H9 (cell line): ENCODE measurements at regions not wholly inside any gene's neighbourhood (a gene's known extent, or its start where the extent isn't known, plus 50 kb on each side); places are given as distances from the start of the nearest gene placed in this dataset.

Source experiments
- DNase-seq: peaks from one replicate; pipeline ENCODE4 v3.0.0-alpha.2; 2017
- H2AFZ ChIP-seq: one replicate; pipeline ENCODE4 v1.6.1; 2013; ENCODE audit warnings: mild to moderate bottlenecking, low read length, control low read depth, moderate library complexity
- H2AK5ac ChIP-seq: 2 replicates; pipeline ENCODE4 v1.6.1; 2013; ENCODE audit warnings: low read length, control low read depth, mixed read lengths; ENCODE audit not compliant: insufficient read length
- H2BK120ac ChIP-seq: one replicate; pipeline ENCODE4 v1.6.1; 2013; ENCODE audit warnings: low read depth, mild to moderate bottlenecking, low read length, control low read depth, inconsistent platforms; ENCODE audit not compliant: poor library complexity, severe bottlenecking
- H2BK12ac ChIP-seq: 2 replicates; pipeline ENCODE4 v1.6.1; 2013; ENCODE audit warnings: low read length, control low read depth, mixed read lengths, low read depth; ENCODE audit not compliant: insufficient read length
- H2BK15ac ChIP-seq: 2 replicates; pipeline ENCODE4 v1.6.1; 2013; ENCODE audit warnings: low read depth, low read length, control low read depth
- H2BK20ac ChIP-seq: one replicate; pipeline ENCODE4 v1.6.1; 2013; ENCODE audit warnings: low read depth, mild to moderate bottlenecking, low read length, control low read depth, inconsistent platforms; ENCODE audit not compliant: poor library complexity, severe bottlenecking
- H2BK5ac ChIP-seq: 2 replicates; pipeline ENCODE4 v1.6.1; 2013; ENCODE audit warnings: low read length, control low read depth, mixed read lengths; ENCODE audit not compliant: insufficient read length
- H3K14ac ChIP-seq: 2 replicates; pipeline ENCODE4 v1.6.1; 2013; ENCODE audit warnings: low read length, control low read depth; ENCODE audit not compliant: insufficient read depth
- H3K18ac ChIP-seq: 2 replicates; pipeline ENCODE4 v1.6.1; 2013; ENCODE audit warnings: low read depth, mild to moderate bottlenecking, mixed read lengths, low read length, control low read depth; ENCODE audit not compliant: insufficient read length
- H3K23ac ChIP-seq: 2 replicates; pipeline ENCODE4 v1.6.1; 2013; ENCODE audit warnings: low read length, control low read depth, mixed read lengths, low read depth; ENCODE audit not compliant: insufficient read length
- H3K23me2 ChIP-seq: 2 replicates; pipeline ENCODE4 v1.6.1; 2013; ENCODE audit warnings: low read depth, mild to moderate bottlenecking, mixed read lengths, low read length, control low read depth; ENCODE audit not compliant: insufficient read length, poor library complexity, severe bottlenecking
- H3K27ac ChIP-seq: 2 replicates; pipeline ENCODE4 v1.5.1; 2013; ENCODE audit warnings: low read length, control low read depth, mixed read lengths, low read depth; ENCODE audit not compliant: insufficient read length
- H3K27me3 ChIP-seq: 2 replicates; pipeline ENCODE4 v1.6.1; 2013; ENCODE audit warnings: low read length, control low read depth, inconsistent platforms; ENCODE audit not compliant: insufficient read depth
- H3K4ac ChIP-seq: 2 replicates; pipeline ENCODE4 v1.6.1; 2013; ENCODE audit warnings: low read depth, mild to moderate bottlenecking, control low read depth, inconsistent platforms, low read length, moderate library complexity
- H3K4me1 ChIP-seq: 2 replicates; pipeline ENCODE4 v1.6.1; 2013; ENCODE audit warnings: low read length, control low read depth, inconsistent platforms; ENCODE audit not compliant: insufficient read depth
- H3K4me2 ChIP-seq: 2 replicates; pipeline ENCODE4 v1.6.1; 2013; ENCODE audit warnings: low read length, control low read depth, mixed read lengths; ENCODE audit not compliant: insufficient read length, insufficient read depth
- H3K56ac ChIP-seq: 2 replicates; pipeline ENCODE4 v1.6.1; 2013; ENCODE audit warnings: low read depth, mild to moderate bottlenecking, mixed read lengths, low read length, control low read depth; ENCODE audit not compliant: insufficient read length
- H3K79me1 ChIP-seq: 2 replicates; pipeline ENCODE4 v1.6.1; 2013; ENCODE audit warnings: low read depth, mild to moderate bottlenecking, moderate library complexity, low read length, control low read depth, inconsistent platforms; ENCODE audit not compliant: insufficient read depth, poor library complexity, severe bottlenecking
- H3K79me2 ChIP-seq: 2 replicates; pipeline ENCODE4 v1.6.1; 2013; ENCODE audit warnings: low read length, control low read depth, inconsistent platforms; ENCODE audit not compliant: insufficient read depth
- H3K9ac ChIP-seq: 2 replicates; pipeline ENCODE4 v1.6.1; 2013; ENCODE audit warnings: low read length, control low read depth, mixed read lengths; ENCODE audit not compliant: insufficient read length; ENCODE audit errors: extremely low read depth
- H3K9me3 ChIP-seq: one replicate; pipeline ENCODE4 v1.6.1; 2013; ENCODE audit warnings: low read depth, low read length, inconsistent platforms; ENCODE audit not compliant: control insufficient read depth
- H3T11ph ChIP-seq: one replicate; pipeline ENCODE4 v1.6.1; 2013; ENCODE audit warnings: mild to moderate bottlenecking, low read length, control low read depth, inconsistent platforms
- H4K20me1 ChIP-seq: one replicate; pipeline ENCODE4 v1.6.1; 2013; ENCODE audit not compliant: control insufficient read depth, insufficient read length, insufficient read depth
- H4K5ac ChIP-seq: 2 replicates; pipeline ENCODE4 v1.6.1; 2013; ENCODE audit warnings: low read depth, mild to moderate bottlenecking, mixed read lengths, low read length, control low read depth; ENCODE audit not compliant: insufficient read length
- H4K8ac ChIP-seq: replicated peaks from 2 replicates; pipeline ENCODE4 v1.6.1; 2013; ENCODE audit warnings: low read length, control low read depth, mixed read lengths, low read depth; ENCODE audit not compliant: insufficient read length
- H4K91ac ChIP-seq: 2 replicates; pipeline ENCODE4 v1.6.1; 2013; ENCODE audit warnings: low read depth, mild to moderate bottlenecking, moderate library complexity, mixed read lengths, low read length, control low read depth; ENCODE audit not compliant: insufficient read length
- H3K27ac Mint-ChIP-seq, 3 experiments: 2 replicates in 2 of 3; 3 replicates in 1 of 3; pipeline ENCODE4 v1.8.0; 2020 to 2021; ENCODE audit warnings: mixed read lengths in 3 of 3, mild to moderate bottlenecking in 1 of 3, moderate library complexity in 1 of 3
- H3K27me3 Mint-ChIP-seq: 2 replicates; pipeline ENCODE4 v1.8.0; 2021; ENCODE audit warnings: low read depth, mild to moderate bottlenecking, moderate library complexity, mixed read lengths
- H3K36me3 Mint-ChIP-seq, 3 experiments: 2 replicates in 2 of 3; 3 replicates in 1 of 3; pipeline ENCODE4 v1.8.0; 2020 to 2021; ENCODE audit warnings: low read depth in 3 of 3, mixed read lengths in 3 of 3; ENCODE audit not compliant: insufficient read depth in 1 of 3
- H3K4me1 Mint-ChIP-seq, 2 experiments: 2 replicates each; pipeline ENCODE4 v1.8.0; 2020; ENCODE audit warnings: mixed read lengths in 2 of 2
- H3K4me3 Mint-ChIP-seq, 2 experiments: 2 replicates in 1 of 2; 3 replicates in 1 of 2; pipeline ENCODE4 v1.8.0; 2020 to 2021; ENCODE audit warnings: mild to moderate bottlenecking in 2 of 2, mixed read lengths in 2 of 2, moderate library complexity in 1 of 2
- H3K9me3 Mint-ChIP-seq, 2 experiments: 2 replicates in 1 of 2; 3 replicates in 1 of 2; pipeline ENCODE4 v1.8.0; 2020; ENCODE audit warnings: mild to moderate bottlenecking in 2 of 2, mixed read lengths in 2 of 2, moderate library complexity in 1 of 2
- WGBS: extraction: QIAGEN DNeasy Blood & Tissue Kit; methylation state at CpG from one replicate; pipeline ENCODE4 v1.1.7; 2013; ENCODE audit warnings: missing lambda C conversion rate, low lambda C conversion rate, mixed read lengths; ENCODE audit not compliant: insufficient read length; ENCODE audit errors: extremely low coverage; 5-methylcytosine and 5-hydroxymethylcytosine counted together
- TF ChIP-seq, protein P1 (sequence below): fragments of 200-600 bp; sonication (generic); conservative IDR thresholded peaks from 3 replicates; pipeline ENCODE4 v1.8.0; 2021; ENCODE audit warnings: antibody characterized with exemption, mild to moderate bottlenecking

DNA sequence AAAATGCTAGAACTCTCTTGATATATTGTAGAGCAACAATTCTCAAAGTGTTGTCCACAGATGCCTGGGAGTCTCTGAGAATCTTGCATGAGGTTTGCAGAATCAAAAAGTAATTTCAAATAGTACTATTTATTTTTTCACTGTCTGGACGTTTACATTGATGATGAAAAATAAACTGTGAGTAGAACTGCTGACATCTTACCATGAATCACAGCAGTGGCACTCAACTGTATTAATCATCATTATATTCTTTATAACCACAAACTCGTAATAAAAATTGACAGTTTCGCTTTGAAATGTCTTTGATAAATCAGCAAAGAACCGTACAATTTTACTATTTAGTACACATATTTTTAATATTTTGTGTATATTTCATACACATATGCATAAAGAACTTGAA lies 94.5 kb downstream of the NAF1 start:
- no peaks in the 10 kb centered on the region for H3K4me1 ChIP-seq
- no peak overlapping the region for H3K27ac ChIP-seq
- H2BK20ac ChIP-seq, result no peak overlapping the region
- Mint-ChIP-seq H3K4me3 (no peak overlapping the region), H3K27ac (no peak overlapping the region), H3K27me3 (no peaks in the 10 kb centered on the region), H3K9me3 (peaks cover 3 to 6% of the 10 kb centered on the region in 2 experiments; a peak in 4 of 5 replicates), H3K4me1 (peaks cover 0 to 1% of the 10 kb centered on the region in 2 experiments; a peak in 3 of 4 replicates), H3K36me3 (peaks cover 2 to 5% (median 2%) of the 10 kb centered on the region in 3 experiments; a peak in 4 of 7 replicates)
- no peak for DNase-seq
- no peak overlapping the region for H3K23ac ChIP-seq
- no peaks in the 10 kb centered on the region for H3K9me3 ChIP-seq
- WGBS, result 100% methylated on average over 2 of the region's 4 CpGs
- no peaks in the 10 kb centered on the region for H3K79me1 ChIP-seq
- H3K27me3 ChIP-seq, result no peaks in the 10 kb centered on the region
- H3K18ac ChIP-seq, result no peak overlapping the region
- H2BK120ac ChIP-seq, result no peak overlapping the region
- no peak overlapping the region for H3K4me2 ChIP-seq
- no peak overlapping the region for H4K5ac ChIP-seq
- no peak overlapping the region for H4K91ac ChIP-seq
- TF ChIP-seq, protein P1, sequence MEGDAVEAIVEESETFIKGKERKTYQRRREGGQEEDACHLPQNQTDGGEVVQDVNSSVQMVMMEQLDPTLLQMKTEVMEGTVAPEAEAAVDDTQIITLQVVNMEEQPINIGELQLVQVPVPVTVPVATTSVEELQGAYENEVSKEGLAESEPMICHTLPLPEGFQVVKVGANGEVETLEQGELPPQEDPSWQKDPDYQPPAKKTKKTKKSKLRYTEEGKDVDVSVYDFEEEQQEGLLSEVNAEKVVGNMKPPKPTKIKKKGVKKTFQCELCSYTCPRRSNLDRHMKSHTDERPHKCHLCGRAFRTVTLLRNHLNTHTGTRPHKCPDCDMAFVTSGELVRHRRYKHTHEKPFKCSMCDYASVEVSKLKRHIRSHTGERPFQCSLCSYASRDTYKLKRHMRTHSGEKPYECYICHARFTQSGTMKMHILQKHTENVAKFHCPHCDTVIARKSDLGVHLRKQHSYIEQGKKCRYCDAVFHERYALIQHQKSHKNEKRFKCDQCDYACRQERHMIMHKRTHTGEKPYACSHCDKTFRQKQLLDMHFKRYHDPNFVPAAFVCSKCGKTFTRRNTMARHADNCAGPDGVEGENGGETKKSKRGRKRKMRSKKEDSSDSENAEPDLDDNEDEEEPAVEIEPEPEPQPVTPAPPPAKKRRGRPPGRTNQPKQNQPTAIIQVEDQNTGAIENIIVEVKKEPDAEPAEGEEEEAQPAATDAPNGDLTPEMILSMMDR, result no peak
- no peak overlapping the region for H3K9ac ChIP-seq
- no peak overlapping the region for H3K14ac ChIP-seq
- H2BK15ac ChIP-seq, result no peak overlapping the region
- no peak overlapping the region for H2AK5ac ChIP-seq
- no peak overlapping the region for H3K56ac ChIP-seq
- H3K23me2 ChIP-seq, result no peaks in the 10 kb centered on the region
- no peak overlapping the region for H3T11ph ChIP-seq
- H2AFZ ChIP-seq, result no peak overlapping the region
- no peak overlapping the region for H2BK5ac ChIP-seq
- no peak overlapping the region for H2BK12ac ChIP-seq
- H3K79me2 ChIP-seq, result no peaks in the 10 kb centered on the region
- no peak overlapping the region for H4K8ac ChIP-seq
- no peaks in the 10 kb centered on the region for H4K20me1 ChIP-seq
- no peak overlapping the region for H3K4ac ChIP-seq
